Gastrocnemius medialis (tissue), 4 donors: ENCODE measurements at regions not wholly inside any gene's neighbourhood (a gene's known extent, or its start where the extent isn't known, plus 50 kb on each side); places are given as distances from the start of the nearest gene placed in this dataset.

ENCODE experiments used
- ATAC-seq, 2 donors: fragments of 150-250 bp; one replicate each; pipeline ENCODE4 v1.9.1; 2016
- DNase-seq, 2 donors: peaks; one replicate each; pipeline ENCODE4 v3.0.0-alpha.2; 2019
- H3K27ac ChIP-seq, 4 donors: fragments of 200-600 bp; sonication (generic); 1 replicate in 1 of 4; 2 replicates in 3 of 4; pipeline ENCODE4 v1.5.1; 2016 to 2018; ENCODE audit warnings: mild to moderate bottlenecking in 2 of 4, moderate library complexity in 1 of 4
- H3K27me3 ChIP-seq, 3 donors: fragments of 200-600 bp; sonication (generic) in 2 of 3; 1 replicate in 1 of 3; 2 replicates in 2 of 3; pipeline versions ENCODE4 v1.5.1 to v1.6.0; 2016 to 2019; ENCODE audit warnings: mild to moderate bottlenecking in 1 of 3, moderate library complexity in 1 of 3
- H3K36me3 ChIP-seq, 2 donors: fragments of 200-600 bp; sonication (generic) in 1 of 2; one replicate each; pipeline ENCODE4 v1.5.1; 2017 to 2018
- H3K4me1 ChIP-seq, 2 donors: fragments of 200-600 bp; sonication (generic) in 1 of 2; one replicate each; pipeline ENCODE4 v1.5.1; 2016 to 2017; ENCODE audit warnings: mild to moderate bottlenecking in 2 of 2
- H3K4me3 ChIP-seq, 4 donors: fragments of 200-600 bp; sonication (generic) in 3 of 4; 1 replicate in 1 of 4; 2 replicates in 3 of 4; pipeline ENCODE4 v1.5.1; 2016 to 2019; ENCODE audit warnings: mild to moderate bottlenecking in 2 of 4
- H3K9me3 ChIP-seq, 3 donors: fragments of 200-600 bp; sonication (generic) in 2 of 3; 1 replicate in 1 of 3; 2 replicates in 2 of 3; pipeline ENCODE4 v1.5.1; 2016 to 2019
- POLR2A ChIP-seq, 2 donors: fragments of 450-650 bp; IDR thresholded peaks; one replicate each; pipeline ENCODE4 v1.6.1; 2017; ENCODE audit warnings: antibody characterized with exemption in 2 of 2, mild to moderate bottlenecking in 2 of 2, moderate library complexity in 2 of 2
- in situ Hi-C, 4 donors: fragments of 200-750 bp; cut with MboI; loops; one replicate each; pipeline versions ENCODE4 v1.15.0 to v1.8.0; 2017; ENCODE audit warnings: low sequenced_read_pairs in 4 of 4
- intact Hi-C: fragments of 100-400 bp; cut with DNase I; formaldehyde crosslinking; loops from one replicate; pipeline ENCODE4 v1.15.1; 2023; ENCODE audit warnings: low total_unique reads
- TF ChIP-seq, protein P1 (sequence below), 5 experiments: fragments of 450-650 bp in 3 of 5; fragments of 200-600 bp in 2 of 5; sonication (generic) in 2 of 5; IDR thresholded peaks in 4 of 5; conservative IDR thresholded peaks in 1 of 5; 1 replicate in 4 of 5; 2 replicates in 1 of 5; pipeline ENCODE4 v1.5.1; 2016 to 2019; ENCODE audit warnings: antibody characterized with exemption in 5 of 5, mild to moderate bottlenecking in 3 of 5, moderate library complexity in 3 of 5

DNA sequence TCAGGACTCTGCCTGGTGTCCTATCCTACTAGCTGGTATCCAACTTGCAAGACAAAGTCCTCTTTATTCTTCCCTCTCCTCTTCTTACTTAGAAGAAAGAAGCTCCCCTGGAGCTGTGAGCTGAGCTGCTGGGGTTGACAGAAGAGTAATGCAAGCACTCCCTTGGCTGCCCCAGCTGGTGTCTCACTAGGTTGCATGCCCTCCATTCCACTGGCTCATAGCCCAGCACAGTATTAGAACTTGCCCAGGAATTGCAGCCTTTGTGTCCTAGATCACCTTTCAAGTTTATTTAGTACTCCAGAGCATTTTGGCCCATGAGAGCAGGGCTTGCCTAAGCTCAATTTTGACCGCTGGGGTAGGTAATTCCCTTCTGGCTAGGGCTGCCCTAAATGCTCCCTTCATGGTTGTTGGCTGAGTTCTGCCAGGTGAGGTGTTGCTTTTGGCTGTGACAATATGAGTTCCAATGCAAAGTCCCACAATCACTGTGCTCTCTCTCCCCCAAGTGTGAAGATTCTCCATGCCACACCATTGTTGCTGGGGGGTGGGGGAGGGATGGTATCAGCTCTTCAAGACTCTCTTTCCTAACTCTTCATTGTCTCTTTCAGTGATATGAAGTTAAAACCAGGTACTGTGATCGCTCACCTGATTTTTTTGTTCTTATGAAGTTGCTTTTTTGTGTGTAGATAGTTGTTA, 317.4 kb upstream of the DDHD1 start:
- H3K4me1 ChIP-seq = peaks cover 11 to 18% of the 10 kb centered on the region in 2 donors
- in situ Hi-C loops (no loop called here), intact Hi-C loops (no loop called here)
- no peaks in the 10 kb centered on the region for H3K9me3 ChIP-seq
- DNase-seq = peak; percentile 26 to 52
- peak; percentile 87 to 91 for ATAC-seq
- H3K27ac ChIP-seq = no peak overlapping the region
- H3K4me3 ChIP-seq = no peak overlapping the region
- H3K27me3 ChIP-seq = no peaks in the 10 kb centered on the region
- TF ChIP-seq POLR2A (IDR thresholded peaks at IDR 0.05) = no peak
- TF ChIP-seq, protein P1, sequence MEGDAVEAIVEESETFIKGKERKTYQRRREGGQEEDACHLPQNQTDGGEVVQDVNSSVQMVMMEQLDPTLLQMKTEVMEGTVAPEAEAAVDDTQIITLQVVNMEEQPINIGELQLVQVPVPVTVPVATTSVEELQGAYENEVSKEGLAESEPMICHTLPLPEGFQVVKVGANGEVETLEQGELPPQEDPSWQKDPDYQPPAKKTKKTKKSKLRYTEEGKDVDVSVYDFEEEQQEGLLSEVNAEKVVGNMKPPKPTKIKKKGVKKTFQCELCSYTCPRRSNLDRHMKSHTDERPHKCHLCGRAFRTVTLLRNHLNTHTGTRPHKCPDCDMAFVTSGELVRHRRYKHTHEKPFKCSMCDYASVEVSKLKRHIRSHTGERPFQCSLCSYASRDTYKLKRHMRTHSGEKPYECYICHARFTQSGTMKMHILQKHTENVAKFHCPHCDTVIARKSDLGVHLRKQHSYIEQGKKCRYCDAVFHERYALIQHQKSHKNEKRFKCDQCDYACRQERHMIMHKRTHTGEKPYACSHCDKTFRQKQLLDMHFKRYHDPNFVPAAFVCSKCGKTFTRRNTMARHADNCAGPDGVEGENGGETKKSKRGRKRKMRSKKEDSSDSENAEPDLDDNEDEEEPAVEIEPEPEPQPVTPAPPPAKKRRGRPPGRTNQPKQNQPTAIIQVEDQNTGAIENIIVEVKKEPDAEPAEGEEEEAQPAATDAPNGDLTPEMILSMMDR (IDR thresholded peaks at IDR 0.05 in 4 of 5, conservative IDR thresholded peaks at IDR 0.05 in 1 of 5) = no peak
- no peaks in the 10 kb centered on the region for H3K36me3 ChIP-seq

DNA sequence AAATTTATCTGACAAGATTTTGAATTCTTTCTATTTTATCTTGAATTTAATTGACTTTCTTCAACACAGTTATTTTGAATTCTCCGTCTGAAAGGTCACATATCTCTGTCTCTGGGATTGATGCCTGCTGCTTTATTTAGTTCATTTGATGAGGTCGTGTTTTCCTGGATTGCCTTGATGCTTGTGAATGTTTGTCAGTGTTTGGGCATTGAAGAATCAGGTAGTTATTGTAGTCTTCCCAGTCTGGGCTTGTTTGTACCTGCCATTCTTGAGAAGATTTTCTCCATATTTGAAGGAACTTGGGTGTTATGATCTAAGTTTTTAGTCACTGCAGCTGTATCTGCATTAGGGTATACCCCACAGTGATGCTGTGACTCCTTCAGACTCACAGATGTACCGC, 315.8 kb upstream of the DDHD1 start:
- intact Hi-C loops (no loop called here), in situ Hi-C loops (no loop called here)
- Histone ChIP-seq H3K36me3 (no peaks in the 10 kb centered on the region), H3K27ac (no peak overlapping the region), H3K9me3 (no peaks in the 10 kb centered on the region), H3K4me1 (peaks cover 11 to 18% of the 10 kb centered on the region in 2 donors), H3K4me3 (no peak overlapping the region), H3K27me3 (no peaks in the 10 kb centered on the region)
- no peak for ATAC-seq
- DNase-seq = no peak
- TF ChIP-seq, protein P1 (IDR thresholded peaks at IDR 0.05 in 4 of 5, conservative IDR thresholded peaks at IDR 0.05 in 1 of 5) = no peak

DNA sequence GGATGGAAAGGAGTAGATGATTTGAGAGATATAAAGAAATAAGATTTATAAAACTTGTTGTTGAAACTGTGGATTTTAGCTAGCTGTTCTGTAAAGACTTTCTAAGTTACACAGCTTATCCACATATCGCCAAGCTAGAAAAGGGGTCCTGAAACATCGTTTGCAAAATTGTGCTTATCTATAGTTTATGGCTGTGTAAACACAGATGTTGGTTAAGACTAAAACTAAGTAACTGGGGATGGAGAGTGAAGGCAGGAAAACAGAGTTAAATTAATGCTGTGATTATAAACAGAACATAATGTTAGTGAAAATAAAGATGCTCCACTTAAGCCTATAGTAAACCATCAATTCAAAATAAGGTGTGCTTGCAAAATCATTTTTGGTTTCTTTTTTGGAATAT, 311.3 kb upstream of the DDHD1 start:
- DNase-seq (no peak), ATAC-seq (no peak)
- intact Hi-C loops (no loop called here), in situ Hi-C loops (no loop called here)
- TF ChIP-seq POLR2A (IDR thresholded peaks at IDR 0.05) = no peak
- TF ChIP-seq, protein P1 (IDR thresholded peaks at IDR 0.05 in 4 of 5, conservative IDR thresholded peaks at IDR 0.05 in 1 of 5) = no peak
- Histone ChIP-seq H3K27me3 (no peaks in the 10 kb centered on the region), H3K4me3 (no peak overlapping the region), H3K4me1 (peaks cover 0 to 8% of the 10 kb centered on the region in 2 donors), H3K9me3 (no peaks in the 10 kb centered on the region), H3K36me3 (no peaks in the 10 kb centered on the region), H3K27ac (no peak overlapping the region)

DNA sequence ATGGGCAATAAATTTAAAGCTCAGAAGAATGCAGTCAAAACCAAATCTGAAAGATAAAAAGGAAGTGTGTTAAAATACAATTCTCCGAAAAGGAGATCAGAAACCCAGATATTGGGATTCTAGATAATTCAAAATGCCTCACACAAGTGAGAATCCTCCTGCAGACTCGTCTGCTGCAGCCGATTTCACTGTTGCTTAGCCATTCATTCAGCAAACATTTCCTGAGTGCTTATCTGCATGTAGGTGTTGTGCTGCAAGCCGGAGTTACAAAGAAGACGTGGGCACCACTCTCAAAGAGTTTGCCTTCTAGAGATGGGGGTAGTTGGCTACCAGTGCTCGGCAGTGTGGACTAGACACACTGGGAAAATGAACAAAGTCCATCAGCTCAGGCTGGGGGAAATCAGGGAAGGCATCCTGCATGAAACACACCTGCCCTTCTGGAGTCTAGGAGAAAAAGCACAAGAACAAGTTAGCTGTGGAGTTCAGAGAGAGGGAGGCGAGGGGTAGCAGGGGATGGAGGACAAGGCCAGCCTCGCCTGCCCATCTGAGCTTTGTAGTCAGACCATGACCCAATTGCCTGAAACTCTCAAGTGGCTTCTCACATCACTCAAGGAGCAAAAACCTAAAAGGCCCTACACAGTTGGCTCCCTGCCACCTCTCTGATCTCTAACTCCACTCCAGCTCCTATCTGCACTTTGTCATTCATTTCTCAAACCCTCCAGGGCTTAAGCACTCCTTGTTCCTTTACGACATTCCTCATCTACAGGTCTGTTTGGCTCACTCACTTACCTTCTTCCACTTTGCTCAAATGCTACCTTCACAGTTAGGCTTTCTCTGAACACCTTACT, 310.0 kb upstream of the DDHD1 start:
- ATAC-seq (no peak), DNase-seq (no peak)
- in situ Hi-C loops = no loop called here
- Histone ChIP-seq H3K36me3 (no peaks in the 10 kb centered on the region), H3K9me3 (no peaks in the 10 kb centered on the region), H3K27me3 (no peaks in the 10 kb centered on the region), H3K27ac (no peak overlapping the region), H3K4me3 (no peak overlapping the region), H3K4me1 (peaks cover 4 to 6% of the 10 kb centered on the region in 2 donors)
- TF ChIP-seq, protein P1 (IDR thresholded peaks at IDR 0.05 in 4 of 5, conservative IDR thresholded peaks at IDR 0.05 in 1 of 5) = no peak
- TF ChIP-seq POLR2A (IDR thresholded peaks at IDR 0.05) = no peak
- intact Hi-C loops = no loop called here
